HG03064 (cell line): ENCODE measurements at regions not wholly inside any gene's neighbourhood (a gene's known extent, or its start where the extent isn't known, plus 50 kb on each side); places are given as distances from the start of the nearest gene placed in this dataset.

ENCODE experiments used
- ATAC-seq: cut with Tn5 transposase; IDR thresholded peaks from one replicate; pipeline ENCODE4 v1.9.1; 2021; ENCODE audit warnings: low read depth; ENCODE audit not compliant: unreplicated experiment

GRCh38 chr6:11332463-11332862 is 100.0 kb upstream of the NEDD9 start:
- ATAC-seq: no peak

GRCh38 chr6:11331111-11331510 is 98.6 kb upstream of the NEDD9 start:
- no peak for ATAC-seq

- no peak for ATAC-seq
Observed at GRCh38 chr6:11330413-11330760, 97.9 kb upstream of the NEDD9 start.

GRCh38 chr6:11329726-11330412 is 97.4 kb upstream of the NEDD9 start:
- no peak for ATAC-seq

- ATAC-seq: no peak
Observed at GRCh38 chr6:11328613-11329247, 96.3 kb upstream of the NEDD9 start.

- ATAC-seq: no peak
Observed at GRCh38 chr6:11327961-11328360, 95.5 kb upstream of the NEDD9 start.

- no peak for ATAC-seq
Observed at GRCh38 chr6:11326116-11326515, 93.6 kb upstream of the NEDD9 start.

- ATAC-seq: peak; percentile 66
Observed at GRCh38 chr6:11324453-11325015, 92.1 kb upstream of the NEDD9 start.

- no peak for ATAC-seq
Observed at GRCh38 chr6:11323666-11324452, 91.4 kb upstream of the NEDD9 start.

- ATAC-seq: no peak
Observed at GRCh38 chr6:11322252-11322885, 89.9 kb upstream of the NEDD9 start.

GRCh38 chr6:11320914-11321597 is 88.6 kb upstream of the NEDD9 start:
- ATAC-seq: no peak

GRCh38 chr6:11318835-11319813 is 86.7 kb upstream of the NEDD9 start:
- ATAC-seq: no peak

GRCh38 chr6:11317885-11318771 is 85.7 kb upstream of the NEDD9 start:
- no peak for ATAC-seq

GRCh38 chr6:11315743-11316437 is 83.4 kb upstream of the NEDD9 start:
- ATAC-seq: no peak

GRCh38 chr6:11313207-11313606 is 80.7 kb upstream of the NEDD9 start:
- no peak for ATAC-seq

- ATAC-seq: no peak
Observed at GRCh38 chr6:11311970-11312369, 79.5 kb upstream of the NEDD9 start.

GRCh38 chr6:11309947-11310665 is 77.6 kb upstream of the NEDD9 start:
- no peak for ATAC-seq
